HG02623 (cell line): ENCODE measurements at regions not wholly inside any gene's neighbourhood (a gene's known extent, or its start where the extent isn't known, plus 50 kb on each side); places are given as distances from the start of the nearest gene placed in this dataset.

Experiments
- ATAC-seq: cut with Tn5 transposase; IDR thresholded peaks from one replicate; pipeline ENCODE4 v1.9.1; 2021; ENCODE audit warnings: moderate library complexity; ENCODE audit not compliant: unreplicated experiment

GRCh38 chr15:46682969-46683791 lies 1034.1 kb upstream of the SEMA6D start:
- ATAC-seq = no peak

DNA sequence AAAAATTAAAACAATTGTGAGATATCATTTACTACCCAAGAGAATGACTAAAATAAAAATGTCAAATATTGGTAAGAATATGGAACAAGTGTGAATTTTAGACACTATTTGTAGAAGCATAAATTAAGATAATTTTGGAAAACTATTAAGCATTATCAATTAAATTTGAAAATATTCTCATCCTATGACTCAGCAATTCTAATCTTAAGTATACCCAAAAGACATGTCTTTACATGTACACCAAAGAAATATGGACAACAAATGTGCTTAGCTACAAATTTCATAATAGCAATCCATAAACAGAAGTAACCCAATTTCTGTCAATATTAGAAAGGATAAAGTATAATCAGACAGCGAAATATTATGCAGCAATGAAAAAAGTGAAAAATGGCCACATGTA lies 1032.2 kb upstream of the SEMA6D start:
- no peak for ATAC-seq

GRCh38 chr15:46685681-46686080 lies 1031.6 kb upstream of the SEMA6D start:
- ATAC-seq = no peak

DNA sequence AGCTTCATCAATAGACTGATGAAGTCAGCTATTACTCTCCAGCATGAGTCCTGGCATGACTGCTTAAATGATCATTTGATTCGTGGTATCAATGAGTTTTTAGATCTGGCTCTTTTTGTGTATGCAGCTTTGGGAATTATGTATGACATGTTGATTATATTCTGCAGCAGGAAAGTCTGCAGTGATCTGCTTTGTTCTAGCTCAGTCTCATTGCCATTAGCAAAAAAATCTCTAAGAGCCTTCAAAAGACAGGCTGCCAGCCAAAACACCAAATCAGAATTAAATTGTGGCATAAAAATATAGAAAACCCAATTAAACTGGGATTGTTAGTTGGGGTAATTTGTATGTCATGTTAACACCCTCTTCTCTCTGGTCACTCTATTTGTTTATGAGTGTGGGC lies 1021.0 kb upstream of the SEMA6D start:
- ATAC-seq = no peak

- ATAC-seq = no peak
Observed at GRCh38 chr15:46701346-46701745, 1016.0 kb upstream of the SEMA6D start.

DNA sequence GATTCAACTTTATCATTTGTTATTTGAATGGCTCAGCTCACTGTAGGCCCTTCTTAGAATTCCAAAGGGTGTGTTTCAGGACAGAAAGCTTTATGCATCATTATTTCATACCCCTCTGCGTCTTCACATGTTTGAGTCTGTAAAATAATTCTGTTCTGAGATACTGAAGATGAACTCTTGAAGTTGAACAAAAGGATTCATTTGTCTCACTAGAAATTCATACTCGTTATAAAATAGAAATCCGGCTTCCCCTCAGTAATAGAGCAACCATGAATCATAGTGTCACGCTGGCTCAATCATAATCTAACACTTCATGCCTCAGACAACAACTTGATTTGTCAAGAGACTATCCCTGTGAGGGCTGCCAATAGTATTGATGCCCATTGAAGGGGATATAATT lies 1015.4 kb upstream of the SEMA6D start:
- no peak for ATAC-seq

- ATAC-seq = peak; percentile 77
Observed at GRCh38 chr15:46703020-46703861, 1014.1 kb upstream of the SEMA6D start.

DNA sequence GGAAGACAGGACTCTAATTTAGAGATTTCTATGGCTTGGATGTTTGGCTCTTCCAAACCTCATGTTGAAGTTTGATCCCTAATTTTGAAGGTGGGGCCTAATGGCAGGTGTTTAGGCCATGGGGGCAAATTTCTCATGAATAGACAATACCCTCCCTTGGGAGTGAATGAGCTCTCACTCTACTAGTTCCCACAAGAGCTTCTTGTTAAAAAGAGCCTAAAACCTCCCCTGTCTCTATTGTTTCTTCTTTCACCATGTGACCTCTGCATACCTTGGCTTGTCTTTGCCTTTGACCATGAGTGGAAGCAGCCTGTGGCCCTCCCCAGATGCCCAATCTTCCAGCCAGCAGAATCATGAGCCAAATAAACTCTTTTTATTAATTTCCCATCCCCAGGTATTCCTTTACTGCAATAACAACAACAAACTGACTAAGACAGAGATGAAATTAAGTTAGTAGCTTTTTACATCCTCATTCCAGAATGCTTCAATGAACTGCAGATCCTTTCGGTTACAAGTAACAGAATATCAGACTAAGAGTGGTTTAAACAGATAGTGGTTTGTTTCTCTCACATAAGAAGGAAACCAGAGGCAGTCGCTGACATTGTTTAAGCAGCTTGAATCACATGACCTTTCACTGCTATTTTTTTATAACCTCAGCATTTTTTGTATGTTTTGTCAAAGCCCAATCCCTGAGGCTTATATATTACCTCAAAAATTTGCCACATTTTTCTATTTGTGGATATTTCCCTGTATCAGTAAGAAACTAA lies 1013.3 kb upstream of the SEMA6D start:
- ATAC-seq = peak; percentile 41

- no peak for ATAC-seq
Observed at GRCh38 chr15:46707452-46707851, 1009.9 kb upstream of the SEMA6D start.

DNA sequence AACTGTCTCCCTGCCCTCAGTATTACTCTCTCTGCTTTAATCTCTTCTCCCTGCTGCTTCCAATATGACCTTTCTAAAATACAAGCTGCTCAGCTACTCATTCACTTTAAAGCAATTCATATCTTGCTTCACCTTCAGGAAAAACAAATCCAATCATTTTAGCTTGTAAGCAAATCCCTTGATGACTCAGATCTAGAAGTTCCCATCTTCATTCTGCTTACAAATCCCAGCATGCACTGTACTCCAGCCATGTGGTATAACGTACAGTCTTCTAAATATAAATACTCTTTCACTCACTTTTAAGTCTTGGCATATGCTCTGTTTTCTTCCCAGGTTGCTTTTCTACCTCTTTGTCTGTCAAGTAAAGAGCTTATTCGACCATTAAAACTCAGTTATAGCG lies 1009.1 kb upstream of the SEMA6D start:
- ATAC-seq = no peak

- ATAC-seq = no peak
Observed at GRCh38 chr15:46709460-46710083, 1007.7 kb upstream of the SEMA6D start.

GRCh38 chr15:46710401-46710960 lies 1006.8 kb upstream of the SEMA6D start:
- ATAC-seq = no peak

- ATAC-seq = no peak
Observed at GRCh38 chr15:46713045-46713444, 1004.3 kb upstream of the SEMA6D start.

- ATAC-seq = no peak
Observed at GRCh38 chr15:46714950-46715349, 1002.4 kb upstream of the SEMA6D start.

- no peak for ATAC-seq
Observed at GRCh38 chr15:46723308-46723707, 994.0 kb upstream of the SEMA6D start.

- no peak for ATAC-seq
Observed at GRCh38 chr15:46732060-46732459, 985.2 kb upstream of the SEMA6D start.

DNA sequence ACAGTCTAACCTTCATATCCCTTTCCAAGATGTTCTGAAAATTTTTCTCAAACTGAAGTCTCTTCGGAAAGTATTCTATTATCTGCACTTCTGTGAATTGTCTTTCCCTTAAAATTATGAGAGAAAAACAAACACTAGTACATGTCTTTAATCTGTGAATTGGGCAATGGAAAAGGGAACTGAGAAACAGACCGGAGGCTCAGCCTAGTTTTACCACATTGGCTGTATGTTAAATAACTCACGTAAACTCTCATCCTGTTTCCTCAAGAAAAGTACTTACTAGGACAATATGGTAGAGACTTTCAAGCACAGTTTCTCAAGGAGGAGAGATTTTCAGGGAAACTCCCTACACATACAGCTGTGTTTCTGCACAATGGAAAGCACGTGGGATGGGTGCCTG lies 982.2 kb upstream of the SEMA6D start:
- no peak for ATAC-seq

- no peak for ATAC-seq
Observed at GRCh38 chr15:46751303-46751702, 966.0 kb upstream of the SEMA6D start.

- ATAC-seq = no peak
Observed at GRCh38 chr15:46753946-46754345, 963.4 kb upstream of the SEMA6D start.

DNA sequence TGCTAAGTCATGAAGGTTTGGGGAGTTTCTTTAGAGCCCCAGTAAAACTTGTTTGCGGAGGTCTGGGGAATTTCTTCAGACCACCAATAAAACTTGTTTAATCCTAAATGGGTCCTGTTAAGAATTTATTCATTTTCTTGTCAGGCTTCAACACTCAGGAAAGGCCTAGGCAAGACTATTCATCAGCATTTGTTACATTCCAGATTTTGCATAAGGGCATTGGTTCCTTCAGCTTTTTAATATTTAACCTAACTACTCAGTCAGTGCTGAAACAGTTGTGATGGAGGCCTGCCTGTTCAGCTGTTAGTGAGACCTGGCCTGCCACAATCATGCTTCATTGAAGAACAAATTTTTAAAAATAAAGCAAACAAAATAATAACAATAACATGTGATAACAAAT lies 954.2 kb upstream of the SEMA6D start:
- no peak for ATAC-seq

DNA sequence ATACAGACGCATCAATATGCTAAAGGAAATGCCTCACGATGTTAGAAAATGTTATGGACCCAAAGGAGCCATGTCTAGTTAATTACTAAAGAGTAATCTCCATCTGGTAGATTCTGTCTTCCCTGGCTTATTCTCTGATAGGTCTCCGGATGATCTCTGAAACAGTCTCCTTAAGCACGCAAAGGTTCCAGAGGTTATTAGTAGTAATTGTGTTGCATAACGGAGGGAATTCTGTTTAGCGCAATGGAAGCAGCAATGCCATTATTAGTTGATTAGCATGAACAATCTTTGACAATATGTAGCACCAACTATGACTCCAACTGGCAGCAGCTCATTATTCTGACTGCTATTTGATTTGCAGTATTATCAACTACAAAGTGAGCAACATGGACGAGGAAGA lies 952.5 kb upstream of the SEMA6D start:
- no peak for ATAC-seq
